Esophagus squamous epithelium (tissue), 4 donors: ENCODE measurements at regions not wholly inside any gene's neighbourhood (a gene's known extent, or its start where the extent isn't known, plus 50 kb on each side); places are given as distances from the start of the nearest gene placed in this dataset.

ENCODE experiments used
- CTCF ChIP-seq, 6 experiments: fragments of 450-650 bp in 4 of 6; fragments of 200-600 bp in 2 of 6; sonication (generic) in 2 of 6; IDR thresholded peaks; one replicate each; pipeline ENCODE4 v1.5.1; 2016 to 2019; ENCODE audit warnings: antibody characterized with exemption in 6 of 6, mild to moderate bottlenecking in 4 of 6, moderate library complexity in 4 of 6
- POLR2A ChIP-seq, 4 donors: fragments of 450-650 bp; IDR thresholded peaks; one replicate each; pipeline ENCODE4 v1.6.1; 2017; ENCODE audit warnings: antibody characterized with exemption in 4 of 4, mild to moderate bottlenecking in 4 of 4, moderate library complexity in 3 of 4

- TF ChIP-seq CTCF (IDR thresholded peaks at IDR 0.05), result no peak
- no peak for TF ChIP-seq POLR2A (IDR thresholded peaks at IDR 0.05)
Measured at GRCh38 chr17:72273289-72274056, 152.7 kb downstream of the SOX9 start.
